Uterus (tissue), 2 donors: ENCODE measurements at regions not wholly inside any gene's neighbourhood (a gene's known extent, or its start where the extent isn't known, plus 50 kb on each side); places are given as distances from the start of the nearest gene placed in this dataset.

ENCODE experiments used
- CTCF ChIP-seq, 4 experiments: fragments of 200-600 bp in 2 of 4; fragments of 450-650 bp in 2 of 4; sonication (generic) in 2 of 4; IDR thresholded peaks; one replicate each; pipeline ENCODE4 v1.5.1; 2016 to 2019; ENCODE audit warnings: antibody characterized with exemption in 4 of 4, mild to moderate bottlenecking in 2 of 4, moderate library complexity in 1 of 4
- POLR2A ChIP-seq, 2 donors: fragments of 450-650 bp; IDR thresholded peaks; one replicate each; pipeline ENCODE4 v1.6.1; 2016; ENCODE audit warnings: antibody characterized with exemption in 2 of 2, mild to moderate bottlenecking in 1 of 2, moderate library complexity in 1 of 2

DNA sequence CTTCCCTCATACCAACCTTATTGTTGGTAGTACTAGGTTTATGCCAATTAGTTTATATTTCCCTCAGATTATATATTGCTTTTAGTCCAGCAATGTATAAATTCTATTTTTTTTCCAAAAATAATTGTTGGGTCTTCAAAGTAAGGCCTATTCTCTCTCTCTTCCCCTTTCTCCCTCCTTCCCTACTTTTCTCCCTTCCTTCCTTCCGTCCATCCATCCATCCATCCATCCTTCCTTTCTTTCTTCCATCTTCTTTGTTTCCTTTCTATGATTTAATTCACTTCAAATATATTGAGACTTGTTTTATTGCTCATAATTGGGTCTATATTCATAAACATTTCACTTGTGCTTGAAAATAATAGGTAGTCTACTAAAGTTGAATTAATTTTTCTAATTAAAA lies 1259.2 kb downstream of the FSCB start:
- no peak for TF ChIP-seq CTCF (IDR thresholded peaks at IDR 0.05)
- TF ChIP-seq POLR2A (IDR thresholded peaks at IDR 0.05): no peak
